Epidermal melanocyte (primary cell): ENCODE measurements at regions not wholly inside any gene's neighbourhood (a gene's known extent, or its start where the extent isn't known, plus 50 kb on each side); places are given as distances from the start of the nearest gene placed in this dataset.

Experiments
- DNase-seq: peaks from one replicate; pipeline ENCODE4 v3.0.0; 2011; ENCODE audit warnings: low spot score; ENCODE audit not compliant: insufficient read length

DNA sequence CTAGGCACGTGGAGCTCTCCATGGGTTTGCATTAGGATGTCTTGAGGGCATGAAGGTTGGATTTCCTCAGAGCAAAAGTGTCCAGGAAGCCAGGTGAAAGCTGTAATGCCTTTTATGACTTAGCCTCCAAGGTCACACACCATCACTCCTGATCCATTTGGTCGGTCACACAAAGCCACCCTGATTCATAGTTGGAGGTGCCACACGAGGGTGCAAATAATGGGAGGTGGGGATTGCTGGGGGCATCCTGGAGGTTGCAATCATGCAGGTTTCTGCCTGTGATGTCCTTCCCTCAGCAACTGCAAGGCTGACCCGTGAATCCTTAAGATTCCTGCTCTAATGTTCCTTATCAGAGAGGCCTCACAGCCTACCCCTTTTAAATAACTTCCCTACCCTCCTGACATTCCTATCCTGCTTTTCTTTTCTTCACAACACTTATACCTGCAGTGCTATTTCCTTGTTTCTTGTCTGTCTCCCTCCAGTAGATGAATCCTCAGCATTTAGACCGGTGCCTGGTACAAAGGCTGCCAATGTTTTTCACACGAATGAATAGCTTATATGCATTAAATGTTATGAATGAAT is 97.1 kb downstream of the LIPG start:
- DNase-seq, result no peak

DNA sequence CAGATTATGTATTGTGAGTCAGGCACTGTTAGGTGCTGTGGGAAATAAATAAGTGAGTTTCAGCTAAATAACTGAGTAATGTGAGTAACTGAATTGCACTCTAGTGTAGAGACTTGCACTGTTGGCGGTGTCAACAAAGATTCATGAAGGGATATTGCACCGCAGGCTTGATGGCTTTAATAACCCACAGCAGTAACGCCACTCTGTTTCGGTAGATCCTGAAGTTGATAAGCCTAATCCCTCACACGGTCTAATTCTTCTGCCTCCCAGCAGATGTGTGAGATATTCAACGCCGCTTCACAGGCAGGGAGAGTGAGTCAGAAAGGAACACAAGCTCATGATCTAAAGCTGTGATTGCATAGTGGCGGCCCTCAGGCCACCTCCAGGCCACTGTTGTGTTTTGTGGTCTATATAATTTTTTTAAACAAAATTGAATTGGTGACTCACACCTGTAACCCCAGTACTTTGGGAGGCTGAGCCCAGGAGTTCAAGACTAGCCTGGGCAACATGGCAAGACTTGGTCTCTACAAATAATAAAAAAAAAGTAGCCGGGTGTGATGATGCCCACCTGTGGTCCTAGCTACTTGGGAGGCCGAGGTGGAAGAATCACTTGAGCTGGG is 94.3 kb downstream of the LIPG start:
- no peak for DNase-seq

DNA sequence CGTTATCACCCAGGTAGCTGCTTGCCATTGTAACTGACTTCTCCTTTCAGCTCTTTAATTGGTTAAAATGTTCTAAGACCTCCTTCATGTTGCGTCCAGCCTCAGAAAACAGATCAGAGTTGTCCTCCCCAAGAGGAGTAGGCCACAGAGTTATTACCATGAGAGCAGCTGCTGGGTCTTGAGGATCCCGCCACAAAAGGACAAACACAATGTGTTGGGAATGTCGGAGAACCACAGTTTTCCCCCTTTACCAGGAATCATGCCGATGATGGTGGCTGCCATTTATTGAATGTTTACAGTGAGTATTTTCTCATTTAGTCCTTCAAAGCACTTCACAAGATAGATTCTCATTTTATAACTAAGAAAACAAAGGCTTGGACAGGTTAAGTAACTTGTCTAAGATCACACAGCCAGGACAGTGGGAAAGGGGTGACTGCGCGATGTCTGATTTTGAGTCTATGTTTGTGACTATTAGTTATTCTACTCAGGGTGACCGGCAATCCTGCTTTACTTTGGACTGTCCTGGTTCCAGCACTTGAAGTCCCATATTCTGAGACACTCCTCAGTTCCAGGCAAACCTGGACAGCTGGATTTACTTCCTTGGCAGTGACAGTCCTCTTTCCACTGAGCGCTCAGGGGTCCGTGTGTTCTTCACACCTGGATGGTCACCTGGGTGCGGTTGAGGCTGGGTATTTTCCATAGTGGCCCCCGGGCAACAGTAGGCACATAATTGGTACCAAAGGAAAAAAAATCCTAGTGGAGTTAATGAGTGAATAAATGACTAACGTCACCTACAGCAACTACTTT is 93.6 kb downstream of the LIPG start:
- no peak for DNase-seq

DNA sequence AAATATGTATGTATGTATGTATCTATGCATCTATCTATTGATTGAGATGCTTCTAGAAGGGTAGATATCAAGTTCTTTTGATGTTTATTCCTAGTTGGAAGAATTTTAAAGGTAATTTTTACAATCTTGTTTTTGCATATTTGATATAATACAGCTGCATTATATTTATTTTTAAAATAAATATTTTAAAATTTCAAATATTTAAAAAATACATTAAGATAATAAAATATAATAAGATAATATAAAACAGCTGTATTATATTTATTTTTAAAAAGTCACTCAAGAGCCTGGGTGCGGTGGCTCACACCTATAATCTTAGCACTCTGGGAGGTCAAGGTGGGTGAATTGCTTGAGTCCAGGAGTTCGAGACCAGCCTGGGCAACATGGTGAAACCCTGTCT is 92.5 kb downstream of the LIPG start:
- no peak for DNase-seq

DNA sequence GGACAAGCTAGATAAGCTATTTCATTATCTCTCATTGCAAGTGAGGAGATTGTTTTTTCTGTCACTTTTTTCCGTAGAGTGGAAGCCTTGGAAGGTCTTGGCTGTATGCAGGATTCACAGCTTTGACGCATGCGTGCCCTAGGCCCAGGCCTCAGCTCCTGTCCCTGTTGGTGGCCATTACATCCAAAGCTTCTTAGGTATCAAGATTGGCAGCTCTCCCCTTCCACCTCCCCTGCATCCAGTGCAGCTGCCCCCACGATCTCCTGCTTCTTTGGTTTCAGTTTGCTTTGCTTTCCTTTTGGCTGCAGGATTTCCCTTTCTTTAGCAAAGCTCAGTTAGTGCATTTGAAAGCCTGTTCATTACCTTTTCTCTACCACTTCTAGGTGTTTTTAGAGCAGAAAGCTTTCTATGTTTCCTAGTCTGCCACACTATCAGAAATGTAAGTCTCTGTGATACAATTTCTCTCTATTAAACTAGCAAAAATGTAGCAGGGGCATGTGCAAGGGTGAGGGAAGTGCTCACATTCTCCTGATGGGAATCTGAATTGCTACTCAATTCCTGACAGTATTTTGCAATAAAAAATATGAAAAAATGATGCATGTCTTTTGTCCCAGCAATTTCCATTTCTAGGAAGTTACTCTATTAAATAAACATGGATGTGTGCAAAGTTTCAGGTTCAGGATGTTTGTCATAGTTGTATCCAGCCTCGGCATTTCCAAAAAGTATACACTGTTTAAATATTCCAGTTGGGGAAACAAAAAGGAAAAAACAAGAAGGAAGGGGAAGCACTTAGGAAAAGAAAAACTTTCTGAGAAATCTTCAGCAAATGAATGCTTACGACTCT is 91.2 kb downstream of the LIPG start:
- no peak for DNase-seq

DNA sequence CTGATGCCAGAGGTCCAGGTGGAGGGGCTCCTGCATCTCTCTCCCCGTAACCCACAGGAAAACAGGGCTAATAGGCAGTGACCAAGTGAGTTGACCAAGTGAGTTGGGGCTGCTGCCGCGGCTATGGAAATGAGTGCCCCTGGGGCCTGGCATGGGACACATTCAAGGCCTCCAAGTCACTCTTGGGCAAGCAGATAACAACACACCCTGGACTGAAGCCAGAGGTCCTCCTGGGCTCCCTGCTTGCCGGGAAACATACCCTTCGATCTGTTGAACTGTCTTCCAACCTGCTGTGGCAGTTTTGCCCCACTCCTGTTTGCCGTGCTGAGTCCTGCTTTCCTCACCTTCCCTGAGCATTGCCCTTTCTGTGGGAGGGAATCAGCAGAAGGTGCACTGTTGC is 89.2 kb downstream of the LIPG start:
- no peak for DNase-seq

DNA sequence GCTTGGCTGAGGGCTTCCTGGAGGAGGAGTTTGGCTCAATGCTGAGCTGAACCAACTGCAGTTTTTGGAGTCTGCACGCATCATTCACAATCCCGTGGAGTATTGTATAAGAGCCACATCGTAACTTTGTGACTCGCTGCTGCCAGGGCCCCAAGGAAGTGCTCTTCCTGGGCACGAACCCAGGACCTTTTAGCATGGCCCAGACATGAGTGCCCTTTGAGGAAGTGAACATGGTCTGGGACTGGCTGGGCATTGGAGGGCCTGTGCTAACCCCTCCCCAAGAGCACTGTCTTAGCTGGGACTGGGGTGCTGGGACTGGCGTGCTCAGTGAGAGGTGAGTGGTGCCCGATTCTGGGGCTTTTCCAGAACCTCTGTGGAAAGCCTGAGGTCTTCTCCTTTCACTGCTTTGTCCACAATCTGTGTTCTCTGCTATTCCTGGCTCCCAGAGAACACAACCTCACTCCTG is 88.6 kb downstream of the LIPG start:
- no peak for DNase-seq

DNA sequence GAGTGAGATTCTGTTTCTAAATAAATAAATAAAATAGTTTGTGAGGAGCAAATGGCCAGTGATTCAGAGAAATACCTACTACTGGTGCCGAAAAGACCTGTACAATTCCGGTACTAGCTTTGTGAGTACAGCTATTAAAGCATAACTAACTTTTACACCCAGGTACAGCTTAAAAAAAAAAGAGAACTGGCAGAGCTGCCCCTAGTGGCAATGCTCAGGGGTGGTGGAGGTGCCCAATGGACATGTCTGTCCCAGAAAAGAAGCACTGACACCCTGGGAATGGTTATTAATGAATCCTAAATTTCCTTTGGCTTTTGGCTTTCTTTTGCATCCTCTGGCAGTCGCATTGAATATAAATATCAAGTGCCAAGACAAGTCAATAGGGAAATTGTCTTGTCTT is 87.0 kb downstream of the LIPG start:
- DNase-seq, result no peak
